ENCODE measurements at regions not wholly inside any gene's neighbourhood (a gene's known extent, or its start where the extent isn't known, plus 50 kb on each side); places are given as distances from the start of the nearest gene placed in this dataset.
A peak's percentile ranks its signal among the peaks of the same experiment; 100 is the strongest.

GRCh38 chr7:121544726-121545125 is 148.6 kb upstream of the FAM3C start:
- in situ Hi-C loops (cut with MboI; ENCODE audit: low pct_unique_long_range_greater_than_20kb, low sequenced_read_pairs, unreplicated experiment), result loop anchor here (10.0 to 25.0 kb wide), 2 partner anchors 170 to 407 kb away; no protein-coding TSS in a partner anchor
- no peak for TF ChIP-seq CTCF (IDR thresholded peaks at IDR 0.05; ENCODE audit: extremely low read depth, insufficient read depth, missing control alignments)
- peak; percentile 12 for DNase-seq (ENCODE audit: low spot score)

GRCh38 chr7:121544238-121544637 is 148.1 kb upstream of the FAM3C start:
- TF ChIP-seq CTCF (IDR thresholded peaks at IDR 0.05; ENCODE audit: extremely low read depth, insufficient read depth, missing control alignments), result no peak
- DNase-seq (ENCODE audit: low spot score), result no peak
- in situ Hi-C loops (cut with MboI; ENCODE audit: low pct_unique_long_range_greater_than_20kb, low sequenced_read_pairs, unreplicated experiment), result loop anchor here (10.0 to 25.0 kb wide), 2 partner anchors 169 to 407 kb away; no protein-coding TSS in a partner anchor

GRCh38 chr7:121541457-121541856 is 145.3 kb upstream of the FAM3C start:
- DNase-seq (ENCODE audit: low spot score), result no peak
- no peak for TF ChIP-seq CTCF (IDR thresholded peaks at IDR 0.05; ENCODE audit: extremely low read depth, insufficient read depth, missing control alignments)
- in situ Hi-C loops (cut with MboI; ENCODE audit: low pct_unique_long_range_greater_than_20kb, low sequenced_read_pairs, unreplicated experiment), result loop anchor here (10.0 to 25.0 kb wide), 2 partner anchors 167 to 404 kb away; no protein-coding TSS in a partner anchor

- TF ChIP-seq CTCF (IDR thresholded peaks at IDR 0.05; ENCODE audit: extremely low read depth, insufficient read depth, missing control alignments), result no peak
- in situ Hi-C loops (cut with MboI; ENCODE audit: low pct_unique_long_range_greater_than_20kb, low sequenced_read_pairs, unreplicated experiment), result loop anchor here (10.0 to 25.0 kb wide), 2 partner anchors 165 to 403 kb away; no protein-coding TSS in a partner anchor
- DNase-seq (ENCODE audit: low spot score), result no peak
Observed at GRCh38 chr7:121540138-121540537, 144.0 kb upstream of the FAM3C start.

- no peak for TF ChIP-seq CTCF (IDR thresholded peaks at IDR 0.05; ENCODE audit: extremely low read depth, insufficient read depth, missing control alignments)
- DNase-seq (ENCODE audit: low spot score), result no peak
- in situ Hi-C loops (cut with MboI; ENCODE audit: low pct_unique_long_range_greater_than_20kb, low sequenced_read_pairs, unreplicated experiment), result loop anchor here (25.0 kb wide), 1 partner anchor 400 kb away; no protein-coding TSS in a partner anchor
Observed at GRCh38 chr7:121537031-121537430, 140.9 kb upstream of the FAM3C start.

- no peak for DNase-seq (ENCODE audit: low spot score)
- in situ Hi-C loops (cut with MboI; ENCODE audit: low pct_unique_long_range_greater_than_20kb, low sequenced_read_pairs, unreplicated experiment), result loop anchor here (25.0 kb wide), 1 partner anchor 394 kb away; no protein-coding TSS in a partner anchor
- no peak for TF ChIP-seq CTCF (IDR thresholded peaks at IDR 0.05; ENCODE audit: extremely low read depth, insufficient read depth, missing control alignments)
Observed at GRCh38 chr7:121531175-121532070, 135.3 kb upstream of the FAM3C start.

Measured in GM13977 (cell line).